Panc1 (cell line): ENCODE measurements at regions not wholly inside any gene's neighbourhood (a gene's known extent, or its start where the extent isn't known, plus 50 kb on each side); places are given as distances from the start of the nearest gene placed in this dataset.

Experiments
- CTCF ChIP-seq: fragments of 450-650 bp; IDR thresholded peaks from 2 replicates; pipeline ENCODE4 v1.5.1; 2017; ENCODE audit warnings: mild to moderate bottlenecking
- POLR2AphosphoS5 ChIP-seq: IDR thresholded peaks from 2 replicates; pipeline ENCODE4 v1.6.1; 2012; ENCODE audit warnings: mild to moderate bottlenecking, low read depth, low read length, moderate library complexity
- TCF7L2 ChIP-seq: IDR thresholded peaks from 2 replicates; pipeline ENCODE4 v1.6.1; 2011; ENCODE audit warnings: mild to moderate bottlenecking, low read depth, low read length, inconsistent platforms
- TF ChIP-seq, protein P1 (sequence below), 2 experiments: IDR thresholded peaks; 2 replicates each; pipeline ENCODE4 v1.6.1; 2011 to 2012; ENCODE audit warnings: low read depth in 2 of 2, control low read depth in 1 of 2, low read length in 1 of 2, mild to moderate bottlenecking in 1 of 2, moderate library complexity in 1 of 2; ENCODE audit not compliant: insufficient read depth in 1 of 2

GRCh38 chr7:46297515-46297914, 376.4 kb upstream of the IGFBP3 start:
- TF ChIP-seq POLR2AphosphoS5 (no peak), CTCF (no peak), TCF7L2 (no peak)
- TF ChIP-seq, protein P1, sequence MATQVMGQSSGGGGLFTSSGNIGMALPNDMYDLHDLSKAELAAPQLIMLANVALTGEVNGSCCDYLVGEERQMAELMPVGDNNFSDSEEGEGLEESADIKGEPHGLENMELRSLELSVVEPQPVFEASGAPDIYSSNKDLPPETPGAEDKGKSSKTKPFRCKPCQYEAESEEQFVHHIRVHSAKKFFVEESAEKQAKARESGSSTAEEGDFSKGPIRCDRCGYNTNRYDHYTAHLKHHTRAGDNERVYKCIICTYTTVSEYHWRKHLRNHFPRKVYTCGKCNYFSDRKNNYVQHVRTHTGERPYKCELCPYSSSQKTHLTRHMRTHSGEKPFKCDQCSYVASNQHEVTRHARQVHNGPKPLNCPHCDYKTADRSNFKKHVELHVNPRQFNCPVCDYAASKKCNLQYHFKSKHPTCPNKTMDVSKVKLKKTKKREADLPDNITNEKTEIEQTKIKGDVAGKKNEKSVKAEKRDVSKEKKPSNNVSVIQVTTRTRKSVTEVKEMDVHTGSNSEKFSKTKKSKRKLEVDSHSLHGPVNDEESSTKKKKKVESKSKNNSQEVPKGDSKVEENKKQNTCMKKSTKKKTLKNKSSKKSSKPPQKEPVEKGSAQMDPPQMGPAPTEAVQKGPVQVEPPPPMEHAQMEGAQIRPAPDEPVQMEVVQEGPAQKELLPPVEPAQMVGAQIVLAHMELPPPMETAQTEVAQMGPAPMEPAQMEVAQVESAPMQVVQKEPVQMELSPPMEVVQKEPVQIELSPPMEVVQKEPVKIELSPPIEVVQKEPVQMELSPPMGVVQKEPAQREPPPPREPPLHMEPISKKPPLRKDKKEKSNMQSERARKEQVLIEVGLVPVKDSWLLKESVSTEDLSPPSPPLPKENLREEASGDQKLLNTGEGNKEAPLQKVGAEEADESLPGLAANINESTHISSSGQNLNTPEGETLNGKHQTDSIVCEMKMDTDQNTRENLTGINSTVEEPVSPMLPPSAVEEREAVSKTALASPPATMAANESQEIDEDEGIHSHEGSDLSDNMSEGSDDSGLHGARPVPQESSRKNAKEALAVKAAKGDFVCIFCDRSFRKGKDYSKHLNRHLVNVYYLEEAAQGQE (IDR thresholded peaks at IDR 0.05; ENCODE audit: insufficient read depth in 1 of 2, low read depth in 2 of 2, low read length in 1 of 2) = no peak
